GM23248 (cell line): ENCODE measurements at regions not wholly inside any gene's neighbourhood (a gene's known extent, or its start where the extent isn't known, plus 50 kb on each side); places are given as distances from the start of the nearest gene placed in this dataset.

Experiments used
- EZH2 ChIP-seq: fragments of 200-600 bp; sonication (generic); IDR thresholded peaks from 2 replicates; pipeline ENCODE4 v1.6.1; 2018; ENCODE audit warnings: antibody characterized with exemption, mild to moderate bottlenecking; ENCODE audit not compliant: insufficient read depth, poor library complexity, severe bottlenecking
- EZH2phosphoT487 ChIP-seq: fragments of 200-600 bp; sonication (generic); IDR thresholded peaks from 2 replicates; pipeline ENCODE4 v1.6.1; 2018; ENCODE audit warnings: antibody characterized with exemption, moderate library complexity, mild to moderate bottlenecking, low read depth; ENCODE audit not compliant: insufficient read depth

- no peak for TF ChIP-seq EZH2
- TF ChIP-seq EZH2phosphoT487 = no peak
These were observed 272.0 kb downstream of the SMAD2 start for GRCh38 chr18:47658498-47658897.
